ENCODE measurements at regions not wholly inside any gene's neighbourhood (a gene's known extent, or its start where the extent isn't known, plus 50 kb on each side); places are given as distances from the start of the nearest gene placed in this dataset.

DNA sequence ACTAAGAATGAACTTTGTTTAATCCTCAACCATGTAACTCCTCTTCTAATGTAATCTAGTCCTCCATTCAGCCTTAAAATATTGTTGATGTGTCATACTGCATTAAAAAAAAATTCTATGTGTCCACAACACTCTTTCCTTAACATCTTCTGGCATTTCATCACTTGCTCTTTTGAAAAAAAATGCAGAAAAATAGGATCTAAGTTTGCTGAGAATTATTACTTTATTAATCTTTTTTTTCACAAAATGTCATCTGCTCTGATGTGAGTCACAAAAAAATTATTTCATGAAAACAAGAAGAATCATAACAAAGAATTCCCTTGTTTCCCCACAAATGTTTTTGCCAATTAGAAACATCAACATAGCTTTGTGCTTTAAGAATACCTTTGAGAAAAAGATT is 410.1 kb upstream of the MGAT4C start:
- no peaks in the 10 kb centered on the region for H3K9me3 Mint-ChIP-seq

DNA sequence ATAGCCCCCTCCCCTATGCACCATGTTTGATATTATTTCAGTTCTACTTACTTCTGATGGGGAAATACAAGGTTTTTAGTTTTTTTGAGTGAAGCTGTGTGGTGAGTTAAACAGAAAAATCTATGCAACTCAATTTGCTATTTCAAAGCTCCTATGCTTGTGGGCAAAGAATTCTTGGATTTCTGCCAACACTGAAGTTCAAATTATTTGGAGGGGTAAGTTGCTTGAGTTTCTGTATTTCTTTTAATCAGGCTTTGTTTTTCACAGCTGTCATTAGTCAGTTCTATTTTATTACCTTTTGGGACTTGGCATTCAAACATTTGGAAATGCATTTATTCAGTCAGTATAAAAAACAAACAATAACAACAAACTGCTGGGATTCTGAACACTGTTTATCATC is 407.5 kb upstream of the MGAT4C start:
- Mint-ChIP-seq H3K9me3 (no peaks in the 10 kb centered on the region), H3K4me3 (no peak overlapping the region), H3K36me3 (ENCODE audit: low read depth) (no peaks in the 10 kb centered on the region), H3K27ac (no peak overlapping the region), H3K4me1 (ENCODE audit: low read depth) (no peaks in the 10 kb centered on the region), H3K27me3 (no peaks in the 10 kb centered on the region)
- intact Hi-C loops (cut with micrococcal nuclease) = no loop called here

More for the DNA sequence above, 410.1 kb upstream of the MGAT4C start:
- no peak overlapping the region for H3K4me3 Mint-ChIP-seq
- no peaks in the 10 kb centered on the region for H3K36me3 Mint-ChIP-seq (ENCODE audit: low read depth)
- no peak overlapping the region for H3K27ac Mint-ChIP-seq
- intact Hi-C loops (cut with micrococcal nuclease) = no loop called here
- H3K4me1 Mint-ChIP-seq (ENCODE audit: low read depth) = no peaks in the 10 kb centered on the region
- H3K27me3 Mint-ChIP-seq = no peaks in the 10 kb centered on the region

DNA sequence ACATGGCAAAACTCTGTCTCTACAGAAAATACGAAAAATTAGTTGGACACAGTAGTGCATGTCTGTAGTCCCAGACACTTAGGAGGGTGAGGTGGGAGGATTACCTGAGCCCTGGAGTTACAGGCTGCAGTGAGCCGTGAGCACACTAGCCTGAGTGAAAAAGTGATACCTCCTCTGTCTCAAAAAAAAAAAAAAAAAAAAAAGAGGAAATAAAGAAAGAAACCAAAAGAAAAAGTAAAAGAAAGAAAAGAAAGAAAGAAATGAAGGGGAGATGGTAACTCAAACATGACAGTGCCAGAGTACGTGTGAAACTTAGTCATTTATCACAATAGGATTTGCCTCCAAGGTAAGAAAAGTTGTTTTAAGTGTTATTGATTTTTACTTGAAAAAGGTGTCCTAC is 407.0 kb upstream of the MGAT4C start:
- Mint-ChIP-seq H3K4me1 (ENCODE audit: low read depth) (no peaks in the 10 kb centered on the region), H3K9me3 (no peaks in the 10 kb centered on the region), H3K27me3 (no peaks in the 10 kb centered on the region), H3K36me3 (ENCODE audit: low read depth) (no peaks in the 10 kb centered on the region), H3K27ac (no peak overlapping the region), H3K4me3 (no peak overlapping the region)
- intact Hi-C loops (cut with micrococcal nuclease) = no loop called here

DNA sequence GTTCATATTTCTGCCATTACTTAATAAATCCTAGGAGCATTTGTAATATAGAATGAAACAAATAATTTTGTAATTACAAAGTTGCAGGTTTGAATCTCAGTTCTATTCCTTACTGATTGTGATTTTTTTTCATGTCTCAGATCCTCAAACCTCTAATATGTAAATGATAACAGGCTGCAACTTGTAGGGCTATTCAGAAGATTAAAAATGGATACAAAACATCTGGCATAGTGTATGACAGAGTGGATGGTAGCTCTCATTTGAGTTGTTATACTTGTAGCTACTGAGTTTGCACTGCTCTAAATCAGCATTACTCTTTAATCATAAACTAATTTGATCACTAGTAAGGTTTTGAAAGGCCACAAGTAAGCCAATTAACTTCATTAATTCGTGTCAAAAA is 406.3 kb upstream of the MGAT4C start:
- Mint-ChIP-seq H3K4me3 (no peak overlapping the region), H3K36me3 (ENCODE audit: low read depth) (no peaks in the 10 kb centered on the region), H3K27ac (no peak overlapping the region), H3K4me1 (ENCODE audit: low read depth) (no peaks in the 10 kb centered on the region), H3K9me3 (no peaks in the 10 kb centered on the region), H3K27me3 (no peaks in the 10 kb centered on the region)
- intact Hi-C loops (cut with micrococcal nuclease) = no loop called here

DNA sequence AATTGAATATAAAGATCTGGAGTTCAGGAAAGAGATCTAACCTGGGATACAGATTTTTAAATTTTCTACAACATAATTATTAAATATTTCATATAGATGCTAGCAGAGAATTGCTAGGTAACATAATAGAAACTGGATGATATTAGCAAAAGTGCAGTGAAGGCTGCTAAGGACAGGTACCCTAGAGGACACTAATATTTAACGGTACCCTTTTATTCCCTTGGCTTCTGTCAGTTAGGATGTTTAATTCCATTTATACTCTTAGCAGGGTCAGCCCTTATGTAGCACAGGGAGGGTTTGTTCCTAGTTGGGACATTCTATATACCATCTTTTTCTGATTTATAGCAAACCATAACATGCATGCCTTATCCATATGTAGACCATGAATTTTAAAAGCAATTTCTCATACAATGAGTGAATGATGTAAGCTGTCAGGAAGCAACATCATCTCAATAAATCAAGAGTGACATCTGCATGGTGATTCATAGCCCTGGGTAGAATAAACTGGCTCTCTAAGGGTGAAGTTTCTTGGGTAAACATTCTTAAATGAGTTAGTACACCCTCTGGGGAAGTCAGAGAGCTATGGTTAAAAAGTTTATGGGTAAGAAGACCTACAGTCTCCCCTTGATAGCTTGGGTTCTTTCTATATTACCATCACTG is 404.4 kb upstream of the MGAT4C start:
- no peaks in the 10 kb centered on the region for H3K27me3 Mint-ChIP-seq
- H3K4me3 Mint-ChIP-seq = no peak overlapping the region

DNA sequence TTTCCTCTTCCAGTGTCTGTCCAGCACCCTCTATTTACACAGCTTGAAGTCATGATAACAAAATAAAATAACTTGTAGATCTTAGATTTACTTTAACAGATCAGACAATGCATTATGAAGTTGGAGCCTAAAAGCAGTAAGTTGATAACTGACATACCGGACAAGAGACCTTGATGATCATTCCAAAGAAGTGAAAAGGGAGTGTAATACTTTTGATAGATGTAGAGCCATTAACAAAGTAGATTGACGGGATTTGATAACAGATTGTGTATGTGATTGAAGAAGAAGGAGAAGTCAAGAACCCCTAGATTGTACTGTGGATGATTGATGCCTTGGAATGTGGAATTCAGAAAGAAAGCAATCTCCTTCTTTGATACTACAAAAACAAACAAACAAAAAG is 403.8 kb upstream of the MGAT4C start:
- H3K36me3 Mint-ChIP-seq (ENCODE audit: low read depth) = no peaks in the 10 kb centered on the region
- H3K9me3 Mint-ChIP-seq = no peaks in the 10 kb centered on the region
- H3K4me1 Mint-ChIP-seq (ENCODE audit: low read depth) = no peaks in the 10 kb centered on the region
- intact Hi-C loops (cut with micrococcal nuclease) = no loop called here
- H3K27me3 Mint-ChIP-seq = no peaks in the 10 kb centered on the region
- H3K4me3 Mint-ChIP-seq = no peak overlapping the region
- no peak overlapping the region for H3K27ac Mint-ChIP-seq

More for the DNA sequence above, 404.4 kb upstream of the MGAT4C start:
- intact Hi-C loops (cut with micrococcal nuclease) = no loop called here
- H3K4me1 Mint-ChIP-seq (ENCODE audit: low read depth) = no peaks in the 10 kb centered on the region
- H3K27ac Mint-ChIP-seq = no peak overlapping the region
- H3K36me3 Mint-ChIP-seq (ENCODE audit: low read depth) = no peaks in the 10 kb centered on the region
- H3K9me3 Mint-ChIP-seq = no peaks in the 10 kb centered on the region

DNA sequence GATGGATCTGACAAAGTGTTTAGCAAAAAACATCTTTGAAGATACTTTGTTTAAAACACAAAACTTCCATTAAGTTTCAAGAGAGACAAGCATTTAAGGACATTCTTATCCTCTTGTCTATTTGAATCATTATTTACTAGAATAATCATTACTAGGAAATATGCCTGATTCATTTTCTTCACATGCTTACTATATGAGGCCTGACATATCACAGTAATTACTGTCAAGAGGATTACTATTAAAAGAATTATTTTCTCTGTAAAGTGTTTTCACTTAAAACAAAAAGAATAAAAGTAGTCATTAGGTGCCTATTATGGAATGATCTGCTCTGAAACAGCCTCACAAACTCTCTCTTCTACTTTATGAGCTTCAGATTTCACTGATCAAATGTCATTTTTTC is 402.1 kb upstream of the MGAT4C start:
- Mint-ChIP-seq H3K9me3 (no peaks in the 10 kb centered on the region), H3K36me3 (ENCODE audit: low read depth) (no peaks in the 10 kb centered on the region), H3K27ac (no peak overlapping the region), H3K4me3 (no peak overlapping the region), H3K4me1 (ENCODE audit: low read depth) (no peaks in the 10 kb centered on the region), H3K27me3 (no peaks in the 10 kb centered on the region)
- intact Hi-C loops (cut with micrococcal nuclease) = no loop called here

DNA sequence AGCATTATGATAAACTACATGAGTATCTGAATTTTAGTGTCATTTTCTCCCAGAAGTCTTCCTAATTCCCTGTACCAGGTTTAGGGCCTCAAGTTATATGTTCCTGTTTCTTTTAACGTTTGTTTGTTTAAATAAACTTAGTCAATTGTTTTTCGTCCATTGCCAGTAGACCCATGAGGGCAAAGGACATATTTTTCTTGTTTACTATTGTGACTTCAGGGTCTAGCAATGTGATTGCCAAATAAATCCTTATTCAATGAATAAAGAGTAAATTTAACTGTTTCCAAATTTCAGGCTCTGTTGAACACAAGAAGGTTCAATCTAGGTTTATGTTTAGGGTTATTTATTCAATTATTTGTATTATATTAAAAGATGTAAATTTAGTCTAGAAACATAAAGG is 391.6 kb upstream of the MGAT4C start:
- Mint-ChIP-seq H3K9me3 (no peaks in the 10 kb centered on the region), H3K4me1 (ENCODE audit: low read depth) (no peaks in the 10 kb centered on the region)

DNA sequence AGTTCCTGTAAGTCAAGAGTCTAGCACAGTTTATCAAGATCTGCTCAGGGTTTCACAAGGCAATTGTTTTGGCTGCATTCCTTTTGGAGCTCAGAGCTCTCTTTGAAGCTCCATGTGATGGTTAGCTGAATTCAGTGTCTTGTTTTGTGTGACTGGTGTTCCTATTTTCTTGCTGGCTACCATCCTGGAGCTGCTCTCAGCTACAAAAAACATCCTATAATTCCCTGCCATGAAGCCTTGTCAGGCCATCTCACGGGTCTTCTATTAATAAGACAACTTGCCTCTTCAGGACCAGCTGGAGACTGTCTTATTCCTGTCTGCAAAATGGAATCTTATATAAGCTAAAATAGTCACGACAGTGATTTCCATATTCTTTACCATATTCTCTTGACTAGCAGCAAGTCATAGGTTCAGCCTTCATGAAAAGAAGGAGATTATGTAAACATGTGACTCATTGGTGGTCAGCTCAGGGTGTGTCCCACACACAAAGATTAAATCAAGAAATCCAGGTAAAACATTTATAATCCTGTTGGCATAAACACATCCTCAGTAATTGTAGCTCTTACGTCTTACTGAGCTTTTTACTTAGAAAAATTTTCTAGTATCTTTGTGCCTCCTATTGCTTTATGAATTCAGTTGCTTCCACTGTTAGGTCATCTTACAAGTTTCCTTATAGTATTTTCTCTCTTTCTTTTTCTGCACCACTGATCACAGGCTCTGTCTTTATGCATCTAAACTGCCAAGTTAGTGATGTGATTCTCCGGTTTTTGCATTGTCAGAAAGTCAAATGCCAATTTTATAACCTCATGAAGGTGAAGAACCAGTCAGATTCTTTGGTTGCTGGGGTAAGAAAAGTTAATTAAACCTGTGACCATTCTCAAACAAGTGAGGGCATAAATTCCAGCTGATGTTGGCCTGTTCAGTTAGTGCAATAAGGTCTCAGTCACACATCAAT is 378.5 kb upstream of the MGAT4C start:
- intact Hi-C loops (cut with micrococcal nuclease) = no loop called here
- Mint-ChIP-seq H3K4me3 (no peak overlapping the region), H3K9me3 (peaks cover 14% of the 10 kb centered on the region), H3K4me1 (ENCODE audit: low read depth) (no peaks in the 10 kb centered on the region), H3K36me3 (ENCODE audit: low read depth) (no peaks in the 10 kb centered on the region), H3K27ac (no peak overlapping the region), H3K27me3 (no peaks in the 10 kb centered on the region)

More for the DNA sequence above, 391.6 kb upstream of the MGAT4C start:
- Mint-ChIP-seq H3K4me3 (no peak overlapping the region), H3K27ac (no peak overlapping the region), H3K27me3 (no peaks in the 10 kb centered on the region), H3K36me3 (ENCODE audit: low read depth) (no peaks in the 10 kb centered on the region)
- intact Hi-C loops (cut with micrococcal nuclease) = no loop called here

DNA sequence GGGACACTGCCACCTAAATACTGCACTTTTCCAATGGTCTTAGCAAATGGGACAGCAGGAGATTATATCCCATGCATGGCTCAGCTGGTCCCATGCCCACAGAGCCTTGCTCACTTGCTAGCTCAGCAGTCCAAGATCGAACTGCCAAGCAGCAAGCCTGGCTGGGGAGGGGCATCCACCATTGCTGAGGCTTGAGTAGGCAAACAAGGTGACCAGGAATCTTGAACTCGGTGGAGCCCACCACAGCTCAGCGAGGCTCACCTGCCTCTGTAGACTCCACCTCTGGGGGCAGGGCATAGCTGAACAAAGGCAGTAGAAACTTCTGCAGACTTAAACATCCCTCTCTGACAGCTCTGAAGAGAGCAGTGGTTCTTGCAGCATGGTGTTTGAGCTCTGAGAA is 370.8 kb upstream of the MGAT4C start:
- intact Hi-C loops (cut with micrococcal nuclease) = no loop called here
- H3K27me3 Mint-ChIP-seq = no peaks in the 10 kb centered on the region
- H3K4me3 Mint-ChIP-seq = no peak overlapping the region
- H3K27ac Mint-ChIP-seq = no peak overlapping the region
- peaks cover 53% of the 10 kb centered on the region for H3K9me3 Mint-ChIP-seq
- no peaks in the 10 kb centered on the region for H3K4me1 Mint-ChIP-seq (ENCODE audit: low read depth)
- no peaks in the 10 kb centered on the region for H3K36me3 Mint-ChIP-seq (ENCODE audit: low read depth)

DNA sequence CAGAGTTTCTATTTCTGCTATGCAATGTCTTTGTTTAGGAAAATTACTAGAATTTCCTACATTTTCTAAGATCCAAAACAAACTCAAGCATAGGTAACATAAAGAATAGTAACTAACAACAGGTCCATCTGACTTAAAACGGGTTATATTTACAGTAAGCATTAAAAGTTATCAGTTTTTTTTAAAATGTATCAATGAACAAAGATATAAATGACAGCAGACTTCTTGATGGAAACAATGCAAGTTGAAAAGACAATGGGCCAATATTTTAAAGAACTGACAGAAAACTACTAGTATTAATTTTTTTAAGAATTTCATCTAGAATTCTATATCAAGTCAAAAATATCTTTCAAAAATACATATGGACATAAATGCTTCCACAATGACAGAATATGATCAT is 367.1 kb upstream of the MGAT4C start:
- H3K27ac Mint-ChIP-seq = no peak overlapping the region
- no peaks in the 10 kb centered on the region for H3K27me3 Mint-ChIP-seq

DNA sequence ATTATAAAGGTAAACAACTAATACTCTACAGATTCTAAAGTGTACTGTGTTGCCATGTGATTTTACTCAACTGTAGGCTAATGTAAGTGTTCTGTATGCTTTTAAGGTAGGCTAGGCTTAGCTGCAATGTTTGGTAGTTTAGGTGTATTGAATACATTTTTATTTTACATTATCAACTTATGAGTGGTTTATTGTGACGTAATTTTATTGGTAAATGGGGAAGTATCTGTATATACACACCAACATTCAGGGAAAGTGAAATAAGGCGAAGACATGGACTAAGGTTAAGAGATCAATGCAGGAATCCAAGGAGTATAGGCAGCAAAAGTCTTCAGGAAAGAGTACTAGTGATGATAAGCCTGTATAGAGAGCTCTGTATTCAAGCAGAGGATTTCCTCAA is 365.8 kb upstream of the MGAT4C start:
- no peaks in the 10 kb centered on the region for H3K4me1 Mint-ChIP-seq (ENCODE audit: low read depth)
- H3K27me3 Mint-ChIP-seq = no peaks in the 10 kb centered on the region
- no peak overlapping the region for H3K4me3 Mint-ChIP-seq
- peaks cover 13% of the 10 kb centered on the region for H3K9me3 Mint-ChIP-seq
- no peak overlapping the region for H3K27ac Mint-ChIP-seq
- no peaks in the 10 kb centered on the region for H3K36me3 Mint-ChIP-seq (ENCODE audit: low read depth)
- intact Hi-C loops (cut with micrococcal nuclease) = no loop called here

More for the DNA sequence above, 367.1 kb upstream of the MGAT4C start:
- no peaks in the 10 kb centered on the region for H3K4me1 Mint-ChIP-seq (ENCODE audit: low read depth)
- no peaks in the 10 kb centered on the region for H3K36me3 Mint-ChIP-seq (ENCODE audit: low read depth)
- no peak overlapping the region for H3K4me3 Mint-ChIP-seq
- peaks cover 24% of the 10 kb centered on the region for H3K9me3 Mint-ChIP-seq
- intact Hi-C loops (cut with micrococcal nuclease) = no loop called here

DNA sequence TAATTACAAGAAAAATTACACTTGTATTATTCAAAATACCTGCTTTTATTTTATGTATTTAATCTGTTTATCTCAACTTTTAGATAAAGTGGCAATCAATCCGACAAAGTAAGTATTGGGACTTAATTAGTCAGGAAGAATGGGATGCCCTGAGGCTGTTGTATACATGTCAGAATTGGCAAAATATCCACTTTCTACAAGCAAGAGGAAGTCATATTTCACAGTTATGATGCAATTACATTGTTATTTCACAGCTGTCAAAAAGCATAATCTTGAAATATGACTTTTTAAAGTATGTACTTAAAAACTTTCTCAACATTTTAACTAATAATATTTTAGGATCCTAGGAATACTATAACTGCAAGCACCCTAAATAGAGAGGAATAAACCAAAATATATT is 357.1 kb upstream of the MGAT4C start:
- intact Hi-C loops (cut with micrococcal nuclease) = no loop called here
- no peaks in the 10 kb centered on the region for H3K4me1 Mint-ChIP-seq (ENCODE audit: low read depth)
- H3K27me3 Mint-ChIP-seq = no peaks in the 10 kb centered on the region
- H3K36me3 Mint-ChIP-seq (ENCODE audit: low read depth) = no peaks in the 10 kb centered on the region
- H3K9me3 Mint-ChIP-seq = peaks cover 7% of the 10 kb centered on the region
- H3K27ac Mint-ChIP-seq = no peak overlapping the region
- no peak overlapping the region for H3K4me3 Mint-ChIP-seq

DNA sequence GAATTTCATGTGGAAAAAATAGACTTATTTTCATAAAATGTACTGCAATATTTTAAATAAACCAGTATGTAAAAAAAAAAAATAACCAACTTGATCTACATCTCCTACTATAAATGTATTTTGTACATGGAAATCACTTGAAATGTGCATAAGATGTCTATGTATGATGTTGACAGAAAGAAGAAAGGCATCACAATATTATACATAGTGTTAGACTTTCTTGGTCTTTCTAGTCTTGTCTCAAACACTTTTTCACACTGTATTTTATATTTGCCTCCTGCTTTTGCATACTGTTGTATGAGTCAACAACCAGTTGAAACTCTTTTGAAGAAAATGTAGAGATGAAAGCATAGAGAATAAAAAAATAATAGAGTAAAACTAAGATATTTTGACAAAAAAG is 352.4 kb upstream of the MGAT4C start:
- Mint-ChIP-seq H3K36me3 (ENCODE audit: low read depth) (no peaks in the 10 kb centered on the region), H3K4me3 (no peak overlapping the region), H3K9me3 (peaks cover 7% of the 10 kb centered on the region), H3K27me3 (no peaks in the 10 kb centered on the region), H3K27ac (no peak overlapping the region), H3K4me1 (ENCODE audit: low read depth) (no peaks in the 10 kb centered on the region)
- intact Hi-C loops (cut with micrococcal nuclease) = no loop called here

All from dendritic cell treated with granulocyte-macrophage colony-stimulating factor and Interleukin-4, amounts not matched to agents 40 ng/mL and 50 ng/mL, for 4 days (primary cell).